OCI-M2 (cell line): ENCODE measurements at regions not wholly inside any gene's neighbourhood (a gene's known extent, or its start where the extent isn't known, plus 50 kb on each side); places are given as distances from the start of the nearest gene placed in this dataset.

Experiments
- DNase-seq: peaks from one replicate; lab custom pipeline; 2025; ENCODE audit not compliant: unreplicated experiment; lab: John Stamatoyannopoulos, UW

DNA sequence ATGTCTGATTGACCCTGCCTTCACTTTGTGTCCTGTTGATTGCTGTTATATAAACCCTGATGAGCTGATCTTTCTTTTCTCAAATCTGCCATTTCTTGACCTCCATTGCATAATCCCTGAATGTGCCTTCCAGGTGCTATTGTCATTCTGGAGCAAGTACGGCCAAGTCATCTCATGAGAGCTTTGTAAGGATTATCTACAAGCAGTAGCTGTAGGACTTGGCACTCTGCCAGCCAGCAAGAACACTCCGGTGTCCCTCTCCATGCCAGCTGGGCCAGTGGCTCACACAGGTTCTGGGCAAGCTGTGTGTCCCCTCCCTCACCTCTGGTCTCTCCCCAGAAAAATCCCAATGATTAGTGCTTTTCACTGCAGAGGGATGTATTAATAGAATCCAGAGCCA, 348.1 kb downstream of the FOXO1 start:
- no peak for DNase-seq

DNA sequence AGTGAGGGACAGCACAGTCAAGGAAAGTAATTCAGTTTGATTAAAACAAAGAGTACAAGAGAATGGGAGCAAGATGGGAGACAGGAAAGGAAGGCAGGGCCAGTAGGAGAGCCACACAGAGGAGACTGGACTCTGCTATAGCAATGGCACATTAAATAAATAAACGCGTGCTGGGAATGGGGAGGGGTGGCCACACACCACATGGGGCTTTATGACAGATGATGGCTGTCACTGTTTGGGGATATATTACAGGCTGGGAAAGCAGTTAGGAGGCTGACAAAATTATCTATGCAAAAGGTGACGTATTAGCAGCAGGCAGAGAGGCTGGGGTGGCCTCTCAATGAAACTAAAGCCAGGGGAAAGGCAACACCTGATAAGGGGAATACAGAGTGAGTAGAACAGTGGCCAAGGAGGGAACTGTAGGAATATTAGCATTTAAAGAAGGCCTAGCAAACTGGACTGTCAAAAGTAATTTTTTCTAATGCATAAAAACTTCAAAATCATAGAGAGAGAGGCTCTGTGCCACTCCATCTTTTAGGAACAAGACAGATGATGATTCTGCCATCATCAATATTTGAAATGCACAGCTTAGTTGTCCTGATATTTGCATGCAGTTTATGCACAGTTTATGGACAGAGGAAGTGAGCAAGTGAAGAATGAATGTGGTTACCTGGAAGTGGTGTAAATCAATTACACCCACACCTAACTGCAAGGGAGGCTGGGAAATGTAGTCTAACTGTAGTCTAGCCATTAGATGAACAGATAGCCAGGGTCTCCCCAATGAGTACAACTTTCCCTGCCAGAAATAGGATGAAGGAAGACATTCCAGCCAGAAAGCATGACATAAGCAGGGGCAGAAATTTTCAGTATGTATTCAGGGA, 346.5 kb downstream of the FOXO1 start:
- no peak for DNase-seq

DNA sequence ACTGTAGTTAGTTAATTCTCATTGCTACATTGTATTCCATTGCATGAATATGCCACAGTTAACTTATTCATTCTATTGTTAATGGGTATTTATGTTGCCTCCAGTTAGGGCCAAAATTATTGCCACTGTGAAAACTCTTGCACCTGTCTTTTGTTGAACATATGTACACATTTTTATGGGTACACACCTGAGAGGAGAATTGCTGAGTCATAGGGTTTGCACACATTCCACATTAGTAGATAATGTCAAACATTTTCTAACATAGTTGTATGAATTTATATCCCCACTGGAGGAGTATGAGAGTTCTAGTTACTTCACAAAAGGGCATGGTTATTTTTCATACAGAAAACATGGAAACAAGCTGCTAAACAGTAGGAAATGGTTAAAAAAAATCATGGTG, 338.4 kb downstream of the FOXO1 start:
- no peak for DNase-seq

DNA sequence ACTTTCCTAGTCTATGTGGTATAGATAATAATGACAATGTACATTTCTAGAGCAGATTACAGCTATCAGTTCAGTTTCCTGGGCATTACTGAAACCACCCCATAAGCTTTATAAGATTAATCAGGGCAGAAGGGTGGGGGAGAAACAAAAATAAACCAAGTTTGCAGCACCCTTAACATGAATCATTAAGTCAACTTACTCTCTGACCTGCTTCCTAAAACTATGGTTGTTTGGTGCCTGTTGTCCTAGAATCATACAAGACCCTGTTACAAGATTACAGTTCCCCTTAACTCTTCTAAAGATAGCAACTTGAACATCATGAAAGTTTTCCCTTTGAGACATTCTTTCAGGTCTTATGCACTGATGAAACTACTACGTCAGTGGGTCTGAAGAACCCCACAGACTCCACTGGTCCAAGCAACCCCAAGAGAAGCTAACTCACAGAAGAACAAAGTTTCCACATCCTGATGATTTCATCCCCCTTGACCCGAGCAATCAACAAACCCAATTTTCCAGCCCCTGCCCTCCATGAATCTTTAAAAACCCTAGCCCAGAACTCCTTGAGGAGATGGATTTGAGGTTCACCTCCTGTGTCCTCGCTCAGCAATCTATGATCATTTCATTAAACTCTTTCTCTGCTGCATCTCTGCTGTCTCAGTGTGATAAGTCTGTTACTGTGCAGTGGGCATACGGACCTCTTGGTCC, 336.5 kb downstream of the FOXO1 start:
- no peak for DNase-seq

GRCh38 chr13:40330950-40331349, 335.5 kb downstream of the FOXO1 start:
- no peak for DNase-seq

DNA sequence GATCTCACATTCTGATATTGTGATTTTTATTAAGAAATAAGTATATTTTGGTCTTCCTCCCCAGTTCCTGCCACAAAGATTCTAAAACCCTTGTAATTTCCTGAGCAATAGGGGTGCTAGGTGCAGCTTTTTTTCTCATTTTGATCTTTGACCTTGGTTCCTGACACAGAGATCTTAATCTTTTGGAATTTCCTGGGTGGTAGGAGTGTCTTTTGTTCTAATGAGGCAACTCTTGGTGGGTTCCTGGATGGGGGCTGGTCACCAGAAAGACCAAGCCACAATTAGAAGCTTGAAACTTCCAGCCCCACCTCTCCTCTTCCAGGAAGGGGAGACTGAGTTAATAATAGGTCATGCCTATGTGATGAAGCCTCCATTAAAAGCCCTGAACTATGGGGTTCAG, 334.6 kb downstream of the FOXO1 start:
- no peak for DNase-seq

DNA sequence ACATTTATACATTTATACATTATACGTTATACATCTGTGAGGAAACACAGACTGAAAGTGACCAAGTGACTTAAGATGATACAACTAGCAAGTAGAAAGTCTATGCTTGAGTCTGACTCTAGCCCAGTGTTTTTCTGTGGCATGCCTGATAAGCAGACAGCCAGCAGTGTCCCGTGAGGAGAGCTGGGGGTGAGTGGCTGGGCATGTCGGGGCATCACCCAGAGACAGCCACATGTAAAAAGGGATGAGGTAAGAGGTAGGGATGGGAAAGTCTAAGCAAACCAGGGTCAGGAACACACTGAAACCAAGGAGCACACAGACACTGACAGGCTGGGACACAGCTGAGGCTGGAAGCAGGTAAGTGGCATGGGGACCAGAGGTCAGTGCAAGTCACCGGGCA, 333.2 kb downstream of the FOXO1 start:
- DNase-seq: no peak

GRCh38 chr13:40334031-40334430, 332.4 kb downstream of the FOXO1 start:
- no peak for DNase-seq

GRCh38 chr13:40334616-40335015, 331.8 kb downstream of the FOXO1 start:
- DNase-seq: no peak

- DNase-seq: no peak
Observed at GRCh38 chr13:40336228-40337221, 329.9 kb downstream of the FOXO1 start.

GRCh38 chr13:40337651-40338050, 328.8 kb downstream of the FOXO1 start:
- DNase-seq: no peak

GRCh38 chr13:40338217-40338616, 328.2 kb downstream of the FOXO1 start:
- no peak for DNase-seq

DNA sequence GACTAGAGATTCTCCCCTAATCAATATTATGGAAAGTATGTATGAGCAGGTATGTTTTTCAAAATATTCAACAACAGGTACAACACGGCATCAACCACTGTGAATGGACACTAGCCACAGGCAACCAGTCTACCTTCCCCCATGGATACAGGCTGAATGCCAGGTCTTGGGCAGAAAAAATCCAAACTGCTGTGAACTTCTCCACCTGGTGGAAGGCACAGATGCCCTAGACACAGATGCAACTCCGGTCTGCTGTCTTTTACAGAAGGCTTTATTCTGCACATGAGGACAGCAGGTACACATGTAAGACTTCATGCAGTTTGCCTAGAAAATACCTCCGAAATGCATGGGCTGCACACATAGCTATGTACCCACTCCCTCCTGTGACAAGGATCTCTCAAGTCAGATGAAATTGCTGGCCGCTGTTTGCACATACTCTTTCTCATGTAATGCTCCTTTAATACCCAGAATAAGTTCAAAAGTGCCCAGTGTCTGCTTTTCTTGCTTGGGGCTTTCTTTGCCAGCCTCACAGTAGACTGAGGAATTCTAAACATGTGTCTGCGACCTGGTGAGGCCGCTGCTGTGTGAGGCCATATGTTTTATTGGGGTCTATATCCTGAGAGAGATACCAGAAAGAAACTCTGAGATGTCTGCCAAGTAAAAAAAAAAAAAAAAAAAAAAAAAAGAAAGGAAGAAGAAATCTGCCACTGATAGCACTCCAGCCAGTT, 325.9 kb downstream of the FOXO1 start:
- DNase-seq: no peak

DNA sequence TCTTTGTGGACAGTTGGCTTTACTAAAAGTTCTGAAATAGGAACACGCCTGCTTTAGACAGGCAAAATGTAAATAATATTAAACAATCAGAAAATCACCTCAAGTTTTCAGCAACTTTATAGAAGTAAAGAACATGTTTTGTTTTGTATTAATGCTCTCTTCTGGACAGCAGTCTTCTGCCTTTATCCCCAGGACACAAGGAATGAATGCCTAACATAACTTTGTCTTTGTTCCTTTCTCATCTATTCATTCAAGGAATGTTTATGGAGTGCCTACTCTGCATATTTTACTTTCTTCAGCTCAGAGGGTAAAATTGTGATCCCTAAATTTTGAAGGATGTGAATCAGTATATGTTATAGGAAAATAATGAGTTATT, 325.4 kb downstream of the FOXO1 start:
- DNase-seq: no peak

DNA sequence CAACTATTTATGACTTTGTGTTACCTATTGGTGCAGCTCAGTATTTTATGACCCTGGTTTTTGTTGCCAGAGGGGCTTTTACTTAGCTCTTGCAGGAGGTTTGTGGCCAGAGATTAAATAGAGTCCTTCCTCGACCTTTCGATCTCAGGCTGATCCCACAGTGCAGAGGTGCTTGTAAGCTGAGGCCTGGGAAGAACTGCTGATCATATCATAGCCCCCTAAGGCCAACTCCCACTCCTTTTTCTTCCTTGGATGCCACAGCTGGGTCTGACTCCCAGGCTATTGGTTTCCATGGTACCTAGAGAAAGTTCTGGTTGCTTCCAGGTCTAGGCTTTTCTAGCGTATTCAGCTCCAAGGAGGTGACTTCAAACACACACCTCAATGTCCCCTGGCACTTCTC, 324.9 kb downstream of the FOXO1 start:
- DNase-seq: no peak

DNA sequence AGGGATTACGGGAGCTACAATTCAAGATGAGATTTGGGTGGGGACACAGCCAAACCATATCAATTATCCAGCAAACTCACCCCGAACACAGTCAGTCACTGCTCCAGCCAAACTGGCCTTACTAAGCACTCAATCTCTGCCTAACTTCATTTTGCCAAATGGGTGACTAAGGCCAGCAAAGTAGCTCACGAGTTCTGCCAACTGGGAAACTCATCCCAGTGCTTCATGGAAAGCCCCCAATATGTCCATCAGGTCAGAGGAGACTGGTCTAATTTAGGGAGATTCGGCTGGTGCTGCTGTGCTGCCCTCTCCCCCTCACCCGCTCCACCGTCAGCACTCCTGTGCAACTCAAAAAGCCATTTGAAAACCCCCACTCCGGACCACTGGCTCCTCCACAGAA, 324.0 kb downstream of the FOXO1 start:
- DNase-seq: no peak

- no peak for DNase-seq
Observed at GRCh38 chr13:40342901-40343300, 323.5 kb downstream of the FOXO1 start.

GRCh38 chr13:40343550-40344269, 322.7 kb downstream of the FOXO1 start:
- DNase-seq: no peak

- DNase-seq: no peak
Observed at GRCh38 chr13:40344270-40345148, 321.9 kb downstream of the FOXO1 start.
